SK-N-DZ (cell line): ENCODE measurements at regions not wholly inside any gene's neighbourhood (a gene's known extent, or its start where the extent isn't known, plus 50 kb on each side); places are given as distances from the start of the nearest gene placed in this dataset.
"Not testable (repeated sequence)": the region's sequence is repeated elsewhere in the genome, so short reads cannot be mapped to it uniquely, and the experiment has no call there.

Experiments
- DNase-seq: peaks from one replicate; pipeline ENCODE4 v3.0.0-alpha.2; 2015; ENCODE audit warnings: low spot score

- DNase-seq = no peak
These were observed 1500.7 kb upstream of the FLRT2 start for GRCh38 chr14:84029246-84029645.

GRCh38 chr14:84029720-84030119 is 1500.2 kb upstream of the FLRT2 start:
- DNase-seq = no peak

- DNase-seq = no peak
These were observed 1493.1 kb upstream of the FLRT2 start for GRCh38 chr14:84036840-84037239.

GRCh38 chr14:84037593-84037992 is 1492.4 kb upstream of the FLRT2 start:
- no peak for DNase-seq

GRCh38 chr14:84040101-84040500 is 1489.8 kb upstream of the FLRT2 start:
- DNase-seq = no peak

GRCh38 chr14:84041421-84041820 is 1488.5 kb upstream of the FLRT2 start:
- no peak for DNase-seq

GRCh38 chr14:84042992-84043391 is 1487.0 kb upstream of the FLRT2 start:
- DNase-seq = no peak

GRCh38 chr14:84064316-84065125 is 1465.4 kb upstream of the FLRT2 start:
- DNase-seq = no peak

GRCh38 chr14:84065811-84066210 is 1464.1 kb upstream of the FLRT2 start:
- DNase-seq = no peak

GRCh38 chr14:84068288-84068687 is 1461.7 kb upstream of the FLRT2 start:
- DNase-seq = no peak

GRCh38 chr14:84071061-84071460 is 1458.9 kb upstream of the FLRT2 start:
- no peak for DNase-seq

- no peak for DNase-seq
These were observed 1455.3 kb upstream of the FLRT2 start for GRCh38 chr14:84074626-84075025.

GRCh38 chr14:84080944-84081343 is 1449.0 kb upstream of the FLRT2 start:
- DNase-seq = no peak

- no peak for DNase-seq
These were observed 1445.8 kb upstream of the FLRT2 start for GRCh38 chr14:84084056-84084630.

GRCh38 chr14:84085493-84085892 is 1444.5 kb upstream of the FLRT2 start:
- DNase-seq = no peak

- no peak for DNase-seq
These were observed 1443.2 kb upstream of the FLRT2 start for GRCh38 chr14:84086714-84087113.

GRCh38 chr14:84087986-84088531 is 1441.9 kb upstream of the FLRT2 start:
- DNase-seq = no peak

- DNase-seq = no peak
These were observed 1439.1 kb upstream of the FLRT2 start for GRCh38 chr14:84090837-84091236.

- DNase-seq = no peak
These were observed 1434.3 kb upstream of the FLRT2 start for GRCh38 chr14:84095681-84096080.

- no peak for DNase-seq
These were observed 1431.7 kb upstream of the FLRT2 start for GRCh38 chr14:84098261-84098660.

GRCh38 chr14:84099560-84099959 is 1430.4 kb upstream of the FLRT2 start:
- DNase-seq = not testable (repeated sequence)

GRCh38 chr14:84107835-84108343 is 1422.1 kb upstream of the FLRT2 start:
- no peak for DNase-seq
